HepG2 (cell line): ENCODE measurements at regions not wholly inside any gene's neighbourhood (a gene's known extent, or its start where the extent isn't known, plus 50 kb on each side); places are given as distances from the start of the nearest gene placed in this dataset.

Experiments used
- ATAC-seq: fragments of 200-7000 bp; cut with Tn5 transposase; 3 replicates; pipeline ENCODE4 v1.9.1; 2020; ENCODE audit warnings: mild to moderate bottlenecking, moderate library complexity
- BruUV-seq: library from RNA; stranded (reverse); fragments of 400-500 nt; replicated peaks from 2 replicates; lab custom pipeline; 2021; lab: Mats Ljungman, UMichigan
- CTCF ChIA-PET: fragments of 300-600 bp; formaldehyde crosslinking; extraction: SDS; loops from one replicate; lab custom pipeline; 2021; ENCODE audit warnings: low total read pairs, inconsistent platforms, low intra/inter-chr PET ratio; lab: Yijun Ruan, JAX
- POLR2A ChIA-PET: fragments of 350-600 bp; sonication (Branson Sonifier 250); formaldehyde crosslinking; loops from one replicate; lab custom pipeline; 2020; ENCODE audit warnings: antibody characterized with exemption, inconsistent platforms; lab: Yijun Ruan, JAX
- DNase-seq: peaks from one replicate; pipeline ENCODE4 v3.0.0-alpha.2; 2015; ENCODE audit warnings: low spot score
- FAIRE-seq: peaks from 3 replicates; lab custom pipeline; 2011; peaks lifted over from hg19 to GRCh38; lab: Jason Lieb, UNC
- H2AFZ ChIP-seq: one replicate; pipeline ENCODE4 v1.6.1; 2011; ENCODE audit warnings: low read length, inconsistent platforms
- H3K27ac ChIP-seq: fragments of 300-600 bp; 3 replicates; pipeline ENCODE4 v1.8.0; 2011; ENCODE audit warnings: mixed run types, mild to moderate bottlenecking, mixed read lengths, low read length, inconsistent platforms; ENCODE audit not compliant: insufficient read depth; ENCODE audit errors: extremely low read length
- H3K27me3 ChIP-seq, 2 experiments: fragments of 200-600 bp in 1 of 2; 2 replicates in 1 of 2; 3 replicates in 1 of 2; pipeline versions ENCODE4 v1.6.0 to v1.8.0; 2011; ENCODE audit warnings: low read length in 2 of 2, mild to moderate bottlenecking in 2 of 2, moderate library complexity in 2 of 2, inconsistent platforms in 1 of 2; ENCODE audit not compliant: insufficient read depth in 2 of 2, control insufficient read depth in 1 of 2
- H3K36me3 ChIP-seq, 2 experiments: fragments of 200-600 bp in 1 of 2; replicated peaks in 1 of 2; 2 replicates in 1 of 2; 3 replicates in 1 of 2; pipeline versions ENCODE4 v1.5.1 to v1.8.0; 2011; ENCODE audit warnings: low read length in 2 of 2, inconsistent platforms in 1 of 2; ENCODE audit not compliant: insufficient read depth in 2 of 2, control insufficient read depth in 1 of 2
- H3K4me1 ChIP-seq: 2 replicates; pipeline ENCODE4 v1.5.1; 2012; ENCODE audit warnings: low read length, inconsistent platforms; ENCODE audit not compliant: insufficient read depth
- H3K4me2 ChIP-seq: 2 replicates; pipeline ENCODE4 v1.6.0; 2011; ENCODE audit warnings: low read depth, low read length, inconsistent platforms
- H3K4me3 ChIP-seq, 3 experiments: fragments of 200-600 bp in 1 of 3; sonication (generic), shearing (Covaris generic) in 1 of 3; replicated peaks in 1 of 3; 2 replicates each; pipeline ENCODE4 v1.5.1; 2011 to 2016; ENCODE audit warnings: low read length in 3 of 3, inconsistent platforms in 2 of 3, low read depth in 2 of 3, mild to moderate bottlenecking in 2 of 3, control low read depth in 1 of 3, mixed read lengths in 1 of 3; ENCODE audit not compliant: insufficient read depth in 1 of 3
- H3K79me2 ChIP-seq: one replicate; pipeline ENCODE4 v1.6.1; 2011; ENCODE audit warnings: low read length, inconsistent platforms; ENCODE audit not compliant: insufficient read depth
- H3K9ac ChIP-seq: 2 replicates; pipeline ENCODE4 v1.6.0; 2011; ENCODE audit warnings: mild to moderate bottlenecking, low read depth, low read length, inconsistent platforms; ENCODE audit not compliant: insufficient read depth
- H3K9me3 ChIP-seq: 2 replicates; pipeline ENCODE4 v1.5.1; 2012; ENCODE audit warnings: mild to moderate bottlenecking, low read length
- H4K20me1 ChIP-seq: 2 replicates; pipeline ENCODE4 v1.6.0; 2011; ENCODE audit warnings: inconsistent platforms, mild to moderate bottlenecking, low read length, moderate library complexity; ENCODE audit not compliant: insufficient read depth
- ATF1 ChIP-seq: IDR thresholded peaks from 2 replicates; pipeline ENCODE4 v1.6.1; 2016; ENCODE audit warnings: mild to moderate bottlenecking, control low read depth
- BCL6 ChIP-seq: IDR thresholded peaks from 2 replicates; pipeline ENCODE4 v1.6.1; 2016; ENCODE audit warnings: missing genetic modification reagents, missing compliant biosample characterization
- DNMT1 ChIP-seq: sonication (generic); formaldehyde crosslinking; IDR thresholded peaks from 2 replicates; pipeline ENCODE4 v1.5.1; 2020; ENCODE audit warnings: mild to moderate bottlenecking, missing genetic modification reagents
- FOSL2 ChIP-seq: sonication (generic); formaldehyde crosslinking; IDR thresholded peaks from 2 replicates; pipeline ENCODE4 v1.4.0; 2020; ENCODE audit warnings: missing genetic modification reagents
- FOXA3 ChIP-seq: IDR thresholded peaks from 2 replicates; pipeline ENCODE4 v1.6.1; 2016; ENCODE audit warnings: missing genetic modification reagents, missing compliant biosample characterization
- HNF4A ChIP-seq: sonication (generic); formaldehyde crosslinking; IDR thresholded peaks from 2 replicates; pipeline ENCODE4 v1.4.0; 2020; ENCODE audit warnings: missing genetic modification reagents
- MLLT10 ChIP-seq: sonication (generic); formaldehyde crosslinking; IDR thresholded peaks from 2 replicates; pipeline ENCODE4 v1.4.0; 2020; ENCODE audit warnings: missing genetic modification reagents
- PLSCR1 ChIP-seq: sonication (generic); formaldehyde crosslinking; IDR thresholded peaks from 2 replicates; pipeline ENCODE4 v1.5.0; 2020; ENCODE audit warnings: missing genetic modification reagents, mild to moderate bottlenecking, borderline replicate concordance
- ZNF292 ChIP-seq: sonication (generic); formaldehyde crosslinking; IDR thresholded peaks from 2 replicates; pipeline ENCODE4 v1.8.1; 2022; ENCODE audit warnings: mild to moderate bottlenecking, low read depth, missing genetic modification reagents, borderline replicate concordance
- ZNF362 ChIP-seq: sonication (generic); formaldehyde crosslinking; IDR thresholded peaks from 2 replicates; pipeline ENCODE4 v1.4.0; 2020; ENCODE audit warnings: missing genetic modification reagents, mild to moderate bottlenecking, borderline replicate concordance
- ZNF546 ChIP-seq: sonication (generic); formaldehyde crosslinking; conservative IDR thresholded peaks from 2 replicates; pipeline ENCODE4 v1.8.1; 2023; ENCODE audit warnings: mild to moderate bottlenecking, missing genetic modification reagents
- ZNF646 ChIP-seq: sonication (generic); formaldehyde crosslinking; IDR thresholded peaks from 2 replicates; pipeline ENCODE4 v1.9.0; 2021; ENCODE audit warnings: mild to moderate bottlenecking, missing genetic modification reagents
- WGBS: methylation state at CpG from one replicate; pipeline ENCODE4 v1.1.6; 2017; ENCODE audit warnings: low lambda C conversion rate; 5-methylcytosine and 5-hydroxymethylcytosine counted together
- in situ Hi-C: cut with HindIII; loops from 2 replicates; pipeline ENCODE4 v1.10.0; 2017; ENCODE audit warnings: low pct_unique_long_range_greater_than_20kb; ENCODE audit not compliant: extremely low pct_ligation_motif_present
- intact Hi-C: fragments of 100-400 bp; cut with micrococcal nuclease; formaldehyde crosslinking; loops from one replicate; pipeline ENCODE4 v1.10.0; 2022; ENCODE audit not compliant: unreplicated experiment

- WGBS = 0% methylated on average over 3 of the region's 3 CpGs
- TF ChIP-seq MLLT10 (CRISPR knock-in tag) = no peak
- no peak for TF ChIP-seq ZNF362 (CRISPR knock-in tag)
- no peak for TF ChIP-seq ZNF292 (CRISPR knock-in tag)
- TF ChIP-seq ATF1 = no peak
- TF ChIP-seq BCL6 = no peak
- no peak for TF ChIP-seq PLSCR1 (CRISPR knock-in tag)
- no peak for TF ChIP-seq ZNF546 (CRISPR knock-in tag)
- no peak for TF ChIP-seq ZNF646
- TF ChIP-seq HNF4A (CRISPR knock-in tag) = no peak
- TF ChIP-seq FOXA3 (CRISPR knock-in tag) = no peak
- TF ChIP-seq FOSL2 = no peak
- TF ChIP-seq DNMT1 (CRISPR knock-in tag) = no peak
Observed at GRCh38 chr7:84651876-84652275, 457.3 kb upstream of the SEMA3A start.

More at GRCh38 chr7:84651876-84652275, 457.3 kb upstream of the SEMA3A start:
- Histone ChIP-seq H3K4me3 (no peak overlapping the region), H3K27me3 (no peaks in the 10 kb centered on the region), H3K79me2 (no peaks in the 10 kb centered on the region), H2AFZ (no peak overlapping the region), H4K20me1 (no peaks in the 10 kb centered on the region), H3K27ac (no peak overlapping the region), H3K4me1 (no peaks in the 10 kb centered on the region), H3K4me2 (no peak overlapping the region), H3K9ac (no peak overlapping the region), H3K9me3 (no peaks in the 10 kb centered on the region), H3K36me3 (no peaks in the 10 kb centered on the region)
- ATAC-seq = no peak
- in situ Hi-C loops (no loop called here), intact Hi-C loops (no loop called here)
- no peak for DNase-seq
- no peak for FAIRE-seq
- no TSS peak for BruUV-seq
- POLR2A ChIA-PET = no interaction called here
- CTCF ChIA-PET = no interaction called here
